GM18502 (cell line): ENCODE measurements at regions not wholly inside any gene's neighbourhood (a gene's known extent, or its start where the extent isn't known, plus 50 kb on each side); places are given as distances from the start of the nearest gene placed in this dataset.

ENCODE experiments used
- ATAC-seq: cut with Tn5 transposase; IDR thresholded peaks from one replicate; pipeline ENCODE4 v1.9.1; 2021; ENCODE audit warnings: mild to moderate bottlenecking; ENCODE audit not compliant: unreplicated experiment, poor library complexity

DNA sequence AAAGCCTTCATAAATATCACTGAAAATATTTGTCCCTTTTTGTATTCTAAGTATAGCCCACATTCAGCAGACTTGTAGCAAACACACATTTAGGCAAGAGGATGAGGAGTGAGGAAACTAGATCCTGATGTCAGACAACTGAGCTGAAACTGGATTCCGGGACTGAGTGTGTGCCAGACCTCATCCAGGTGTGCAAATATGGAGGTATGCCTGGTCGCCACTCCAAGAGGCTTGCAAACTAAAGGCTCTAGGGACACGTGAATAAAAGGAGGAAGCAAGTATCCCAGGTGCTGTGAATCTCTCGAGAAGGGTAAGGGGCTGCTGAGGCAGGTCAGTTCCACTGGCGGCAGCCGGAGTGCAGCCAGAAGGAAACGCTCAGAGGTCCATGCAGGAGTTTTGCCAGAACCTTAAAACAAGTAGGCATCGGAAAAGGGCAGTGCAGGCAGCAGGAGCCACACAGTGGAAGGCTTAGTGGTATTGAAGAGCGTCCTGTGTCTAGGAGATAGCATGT lies 77.4 kb upstream of the ALDH1B1 start:
- ATAC-seq = no peak

DNA sequence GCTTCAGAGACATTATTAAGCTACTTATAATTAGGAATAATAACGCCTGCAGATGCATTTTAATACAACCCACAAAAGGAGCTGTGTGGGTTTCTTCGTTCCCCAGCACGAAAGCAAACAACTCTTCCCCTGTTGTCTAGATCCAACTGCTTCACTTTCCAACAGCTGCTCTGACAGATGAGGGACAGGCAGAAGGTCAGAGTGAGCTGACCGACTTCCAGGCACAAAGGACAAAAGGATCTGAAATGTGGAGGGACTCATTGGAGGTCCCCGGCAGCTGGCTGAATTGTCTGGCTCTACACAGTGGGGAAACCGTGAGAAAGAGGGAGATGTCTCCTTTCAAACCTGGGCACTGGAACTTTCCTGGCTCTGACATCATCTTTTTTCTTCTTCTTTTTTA lies 79.1 kb upstream of the ALDH1B1 start:
- ATAC-seq = no peak

DNA sequence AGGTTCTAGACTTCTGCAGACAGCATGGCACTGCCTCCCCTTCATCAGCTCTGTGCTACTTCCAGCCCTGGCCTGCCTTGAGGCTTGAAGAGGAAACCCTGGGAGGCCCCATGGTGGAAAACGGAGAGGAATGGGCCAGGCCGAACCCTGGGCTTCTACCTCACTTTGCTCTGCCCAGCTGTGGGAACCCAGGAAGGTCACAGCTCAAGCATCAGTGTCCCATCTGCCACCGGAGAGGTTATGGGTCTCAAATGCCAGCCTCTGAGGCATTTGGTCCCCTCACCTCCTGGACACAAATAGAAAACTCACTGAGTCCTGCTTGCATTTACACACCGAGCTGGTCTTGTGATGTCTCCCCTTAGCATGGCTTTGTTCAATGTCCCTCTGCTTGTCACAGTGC lies 80.1 kb upstream of the ALDH1B1 start:
- no peak for ATAC-seq

DNA sequence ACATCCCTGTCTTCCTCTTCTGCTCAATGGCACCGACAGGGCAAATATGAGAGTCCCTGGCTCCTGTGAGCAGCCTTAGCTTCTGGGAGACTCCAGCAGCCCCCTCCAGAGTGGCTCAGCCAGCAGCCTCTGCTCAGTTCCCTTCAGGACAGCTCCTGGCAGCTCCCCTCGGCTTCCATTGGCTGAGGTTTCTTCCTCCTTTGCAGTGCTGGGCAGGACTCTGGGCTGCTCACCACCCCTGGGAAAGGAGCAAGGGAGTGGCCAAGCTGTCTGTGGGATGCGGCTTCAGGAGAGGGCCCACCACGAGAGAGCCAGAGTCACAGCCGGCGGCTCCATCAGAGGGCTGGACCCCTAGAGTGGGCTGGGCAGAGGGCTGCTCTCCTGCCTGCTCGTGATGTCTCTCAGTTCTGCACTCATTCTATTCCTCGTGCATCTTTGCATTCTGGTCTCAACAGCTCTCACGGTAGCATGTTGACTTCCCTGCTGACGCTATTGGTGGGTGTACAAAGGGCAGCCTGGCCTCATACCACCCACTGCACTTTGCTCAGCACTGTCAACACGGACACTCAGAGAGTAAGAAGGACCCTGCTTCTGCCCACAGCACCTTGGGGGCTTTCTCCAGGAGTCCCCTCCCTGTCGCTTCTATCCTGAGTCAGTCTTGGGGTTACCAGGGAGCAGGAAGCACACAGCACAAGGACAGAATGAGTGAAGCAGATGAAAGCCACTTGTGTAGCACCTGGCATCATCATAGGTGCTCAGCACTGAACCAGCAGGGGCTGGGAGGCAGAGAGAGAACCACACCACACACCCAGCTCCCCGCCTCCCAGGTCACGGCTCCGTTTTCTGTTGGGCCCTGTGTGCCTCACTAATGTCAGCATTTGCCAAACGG lies 80.9 kb upstream of the ALDH1B1 start:
- ATAC-seq = no peak

DNA sequence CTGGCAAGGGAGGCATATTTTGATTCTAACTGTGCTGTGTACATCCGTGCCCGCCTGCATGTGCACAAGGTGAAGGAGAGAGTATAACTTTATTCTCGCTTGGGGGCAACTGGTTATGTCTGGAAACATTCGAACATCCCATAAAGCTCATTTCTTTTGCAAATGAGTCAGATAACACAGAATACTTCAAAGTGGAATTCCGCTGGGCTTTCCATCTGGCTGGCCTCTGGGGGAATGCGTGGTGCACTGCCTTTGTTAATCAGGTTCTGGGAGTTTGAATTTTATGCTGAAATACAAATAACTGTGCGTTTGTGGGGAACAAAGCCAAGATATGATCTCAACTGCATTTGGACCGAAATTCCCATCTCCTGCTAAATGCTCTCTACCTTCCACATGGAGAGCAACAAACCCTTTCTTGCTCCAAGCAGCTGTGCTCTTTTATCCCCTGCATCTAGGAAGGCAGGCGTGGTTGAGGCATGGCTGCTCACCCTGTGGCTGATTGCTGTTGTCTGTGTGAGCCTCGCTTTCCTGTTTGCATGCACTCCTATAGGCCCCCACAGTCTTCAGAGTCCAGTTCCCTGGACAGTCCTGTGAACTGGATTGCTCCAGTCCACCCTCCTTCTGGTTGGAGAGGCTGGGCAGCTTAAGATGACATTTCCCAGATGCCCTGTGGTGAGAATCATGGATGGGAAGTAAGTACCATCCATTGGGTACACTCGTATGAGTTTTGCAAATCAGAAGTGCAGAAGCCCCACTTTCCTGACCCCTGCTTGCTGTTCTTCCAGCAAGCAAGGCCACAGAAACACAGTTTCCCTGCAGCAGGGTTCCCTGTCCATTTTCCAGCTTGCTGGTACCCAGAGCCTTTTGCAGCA lies 82.9 kb upstream of the ALDH1B1 start:
- ATAC-seq = no peak

DNA sequence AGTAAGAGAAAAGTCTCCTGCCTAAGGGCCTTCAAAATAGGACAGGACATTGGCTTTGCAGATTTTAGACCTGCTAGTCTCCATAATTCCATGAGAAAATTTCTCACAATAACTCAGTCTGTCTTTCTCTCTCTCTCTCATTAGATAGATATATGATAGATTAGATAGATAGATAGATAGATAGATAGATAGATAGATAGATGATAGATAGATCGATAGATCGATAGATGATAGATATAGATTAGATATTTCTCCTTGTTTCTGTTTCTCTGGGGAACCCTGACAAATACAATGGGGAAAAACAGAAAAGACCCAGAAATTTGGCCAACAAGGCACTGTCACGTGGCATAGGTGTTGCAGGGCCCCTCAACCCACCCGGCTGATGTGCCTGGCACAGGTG lies 84.4 kb upstream of the ALDH1B1 start:
- no peak for ATAC-seq

DNA sequence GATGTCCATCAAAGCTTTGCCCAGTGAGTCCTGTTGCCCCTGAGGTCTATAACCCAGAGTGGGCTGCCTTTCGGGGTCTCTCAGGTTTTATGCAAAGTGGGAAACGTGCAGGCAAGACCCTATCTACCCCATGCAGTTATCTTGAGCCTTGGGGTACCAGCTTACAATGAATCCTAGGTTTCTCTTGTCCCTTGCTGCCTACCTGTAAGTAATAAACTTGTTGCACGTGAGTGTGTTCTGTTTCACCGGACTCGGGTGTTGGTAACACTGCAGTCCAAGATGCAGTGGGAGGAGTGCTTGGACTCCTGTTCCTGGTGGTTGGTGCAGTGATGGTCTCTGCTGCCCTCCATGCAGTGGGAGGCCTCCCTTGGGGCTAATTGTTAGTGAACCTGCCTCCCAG lies 85.6 kb upstream of the ALDH1B1 start:
- no peak for ATAC-seq

DNA sequence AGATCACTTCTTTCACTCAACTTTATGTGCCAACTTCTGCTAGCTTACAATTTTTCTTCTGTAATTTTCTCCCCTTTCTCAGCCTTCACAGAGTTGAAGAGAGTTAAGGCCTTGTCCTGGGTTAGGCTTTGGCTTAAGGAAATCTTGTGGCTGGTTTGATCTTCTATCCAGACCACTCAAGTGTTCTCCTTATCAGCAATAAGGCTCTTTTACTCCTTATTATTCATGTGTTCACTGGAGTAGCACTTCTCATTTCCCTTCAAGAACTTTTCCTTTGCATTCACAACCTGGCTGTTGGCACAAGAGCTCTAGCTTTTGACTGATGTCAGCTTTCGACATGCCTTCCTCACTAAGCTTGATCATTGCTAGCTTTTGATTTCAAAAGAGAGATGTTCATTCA lies 86.9 kb upstream of the ALDH1B1 start:
- ATAC-seq = no peak

DNA sequence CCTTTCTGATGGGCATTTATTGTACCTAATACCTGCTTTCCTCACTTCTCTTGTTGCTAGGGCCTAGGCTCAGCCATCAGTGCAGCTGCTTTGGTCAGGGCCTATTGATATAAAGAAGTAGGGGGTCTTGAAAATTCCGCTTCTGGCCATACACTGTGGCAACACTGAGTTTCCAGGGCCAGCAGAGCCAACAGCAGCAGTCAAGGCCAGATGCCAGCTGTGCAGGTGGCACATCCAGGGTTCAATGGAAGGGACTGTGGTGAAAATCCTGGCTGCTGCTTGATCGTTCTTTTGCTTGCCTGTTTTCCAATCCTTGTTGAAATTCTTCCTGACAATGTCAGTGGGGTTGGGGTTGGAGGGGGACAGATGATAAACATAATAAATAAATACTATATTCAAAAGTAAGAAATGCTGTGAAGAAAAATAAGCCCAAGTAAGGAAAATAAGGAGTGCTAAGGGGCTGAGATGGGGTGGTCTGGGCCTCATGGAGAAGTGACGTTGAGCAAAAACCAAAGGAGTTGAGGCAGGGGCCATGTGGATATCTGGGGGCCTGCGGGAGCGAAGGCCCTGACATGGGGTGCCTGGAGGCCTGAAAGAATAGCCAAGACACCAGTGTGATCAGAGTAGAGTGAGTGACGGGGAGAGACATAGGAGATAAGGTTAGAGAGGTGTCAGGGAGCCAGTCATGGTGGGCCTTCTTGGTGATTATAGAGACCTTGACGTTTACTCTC lies 91.0 kb upstream of the ALDH1B1 start:
- ATAC-seq = no peak

DNA sequence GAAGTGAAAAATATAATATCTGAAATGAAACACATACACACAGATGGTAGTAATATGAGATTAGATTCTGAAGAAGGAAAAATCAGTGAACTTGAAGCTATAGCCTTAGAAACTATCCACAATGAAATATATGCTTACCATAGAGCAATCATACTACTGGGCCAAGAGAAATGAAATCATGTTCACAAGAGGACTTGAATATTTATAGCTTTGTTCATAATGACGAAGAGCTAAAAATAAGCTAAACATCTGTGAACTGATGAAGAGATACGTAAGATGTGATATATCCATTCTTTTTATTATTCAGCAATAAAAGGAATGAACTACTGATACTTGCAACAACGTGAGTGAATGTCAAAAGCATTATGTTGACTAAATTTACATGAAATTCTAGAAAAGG lies 92.6 kb upstream of the ALDH1B1 start:
- ATAC-seq = no peak

DNA sequence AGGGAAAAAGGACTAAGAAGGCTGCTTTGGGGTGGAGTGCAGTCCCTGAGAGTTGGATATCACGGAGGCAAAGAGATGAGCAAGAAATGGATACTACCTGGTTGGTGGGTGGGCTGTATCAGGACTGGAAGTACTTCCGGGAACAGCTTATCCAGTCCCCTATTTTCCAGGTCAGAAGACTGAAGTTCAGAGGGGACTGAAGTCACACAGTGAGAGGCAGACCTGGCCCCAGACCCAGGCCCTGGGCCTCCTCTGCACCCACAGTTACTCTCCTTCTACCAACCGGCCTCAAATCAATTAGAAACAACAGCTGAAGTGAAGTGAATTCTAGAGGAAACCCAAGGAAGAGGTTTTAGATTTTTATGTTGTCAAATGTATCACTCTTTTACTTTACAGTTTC lies 93.6 kb upstream of the ALDH1B1 start:
- no peak for ATAC-seq

DNA sequence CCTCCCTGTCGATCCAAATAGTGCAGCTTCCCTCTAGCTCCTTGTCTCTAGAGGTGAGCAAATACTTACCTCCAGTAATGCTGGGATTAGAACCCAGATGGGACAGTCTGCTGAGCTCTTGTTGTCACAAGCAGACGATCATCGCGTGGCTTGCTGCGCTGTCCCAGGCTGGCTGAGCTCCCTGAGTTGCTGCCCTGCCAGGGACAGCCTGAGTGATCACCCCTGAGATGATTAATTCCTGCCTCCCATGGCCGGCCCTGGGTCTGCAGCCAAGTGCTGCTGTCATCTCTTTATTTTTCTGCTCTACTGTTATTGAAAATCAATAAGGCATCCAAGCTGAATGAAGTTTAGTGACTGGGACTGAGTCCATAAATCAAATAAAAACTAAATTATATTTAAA lies 94.0 kb upstream of the ALDH1B1 start:
- no peak for ATAC-seq

DNA sequence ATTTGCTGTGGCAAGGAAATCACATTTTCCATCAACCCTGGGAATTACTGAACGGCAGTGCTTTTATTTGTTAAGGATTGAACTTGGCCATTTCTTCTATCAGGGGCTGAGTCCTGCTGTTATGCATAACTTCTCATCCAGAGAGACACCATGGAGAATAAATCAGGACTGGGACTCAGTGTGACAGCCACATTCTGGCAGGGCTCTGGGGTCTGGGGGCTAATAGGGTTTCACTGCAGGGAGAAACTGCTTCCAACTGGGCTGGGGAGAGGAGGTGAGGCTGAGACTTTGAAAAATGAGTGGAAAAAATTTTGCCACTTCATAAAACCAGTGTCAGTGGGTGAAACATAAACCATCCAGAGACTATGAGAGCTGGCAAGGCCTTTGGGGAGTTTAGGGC lies 95.7 kb upstream of the ALDH1B1 start:
- no peak for ATAC-seq

DNA sequence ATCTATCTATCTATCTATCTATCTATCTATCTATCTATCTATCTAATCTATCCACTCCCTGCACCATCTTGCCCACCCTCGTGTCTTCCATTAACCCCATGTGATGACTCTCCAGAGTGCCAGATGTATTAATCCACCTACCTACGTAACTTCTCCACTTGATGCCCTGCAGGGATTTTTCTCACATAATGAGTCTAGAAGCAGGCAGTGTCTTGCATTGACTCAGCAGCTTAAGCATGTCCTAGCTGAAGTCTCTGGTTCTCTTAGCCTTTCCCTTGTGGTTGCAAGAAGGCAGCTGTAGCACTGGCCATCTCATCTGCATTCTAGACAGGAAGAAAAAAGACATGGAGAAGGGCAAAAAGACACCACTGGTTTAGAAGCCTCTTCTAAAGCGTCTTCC lies 96.7 kb upstream of the ALDH1B1 start:
- no peak for ATAC-seq

DNA sequence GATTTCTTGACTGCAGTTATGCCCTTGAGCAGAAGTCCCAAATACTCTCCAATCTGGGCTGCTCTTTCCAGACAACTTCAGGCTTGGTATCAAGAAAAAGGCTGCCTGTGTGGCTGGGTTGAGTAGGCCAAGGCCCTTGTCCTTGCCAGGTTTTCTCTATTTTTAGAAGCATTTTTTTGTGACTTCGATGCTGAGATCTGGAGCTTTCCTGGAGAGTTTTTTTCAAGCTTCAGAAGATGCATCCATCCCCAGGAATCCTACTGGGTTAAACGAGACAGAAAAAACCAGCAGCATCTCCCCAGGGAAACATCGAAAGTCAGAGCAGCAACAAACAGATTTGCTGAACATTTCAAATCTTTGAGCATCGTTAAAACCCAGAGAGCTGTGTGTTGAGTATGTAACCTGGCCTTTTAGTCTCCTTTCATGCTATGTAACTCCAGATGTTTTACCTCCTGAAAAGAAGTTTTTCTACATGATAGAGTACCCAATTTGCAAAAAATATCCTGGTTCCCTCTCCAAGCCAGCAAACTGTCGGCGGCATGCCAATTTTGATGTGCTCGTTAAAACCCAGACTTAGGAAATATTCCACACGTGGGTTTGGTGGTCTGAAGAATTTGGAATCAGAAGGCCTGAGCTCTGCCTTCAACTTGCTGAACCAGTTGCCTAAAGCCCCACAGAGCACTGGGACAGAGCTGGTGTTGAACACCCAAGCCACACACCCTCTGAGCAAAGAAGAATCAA lies 98.1 kb upstream of the ALDH1B1 start:
- no peak for ATAC-seq

DNA sequence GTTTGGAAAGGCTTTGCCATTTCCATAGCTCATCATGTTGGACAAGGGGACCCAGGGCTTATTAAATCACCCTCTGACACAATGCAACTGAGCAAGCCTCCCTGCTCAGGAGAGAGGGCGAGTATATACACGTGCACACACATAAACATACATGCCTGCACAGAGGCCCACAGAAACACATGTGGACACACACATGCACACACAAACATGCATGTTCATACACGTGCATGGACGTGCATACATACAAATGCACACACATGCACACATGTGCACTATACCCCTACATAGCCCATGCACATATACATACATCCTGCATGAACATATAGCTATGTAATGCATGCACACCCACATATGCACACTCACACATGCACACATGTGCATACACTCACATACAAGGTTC lies 99.5 kb upstream of the ALDH1B1 start:
- ATAC-seq = no peak

DNA sequence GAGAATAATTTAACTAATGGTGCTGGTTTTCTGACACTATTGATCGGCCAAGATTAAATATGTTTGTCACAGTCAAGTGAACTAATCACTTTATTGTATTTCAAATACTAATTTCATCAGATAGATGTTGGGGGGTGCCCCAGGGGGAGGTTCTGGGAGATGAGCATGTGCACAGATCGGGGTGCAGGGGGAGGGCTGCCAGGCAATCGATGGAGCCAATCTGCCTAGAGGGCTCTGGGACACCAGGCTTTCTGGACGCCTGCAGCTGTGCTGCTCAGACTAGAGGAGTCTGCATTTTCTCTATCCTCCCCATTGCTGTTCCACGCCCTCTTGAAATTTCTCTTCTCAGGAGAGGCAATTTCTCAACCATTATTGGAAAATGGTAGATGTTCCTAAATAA lies 100.0 kb upstream of the ALDH1B1 start:
- ATAC-seq = no peak

DNA sequence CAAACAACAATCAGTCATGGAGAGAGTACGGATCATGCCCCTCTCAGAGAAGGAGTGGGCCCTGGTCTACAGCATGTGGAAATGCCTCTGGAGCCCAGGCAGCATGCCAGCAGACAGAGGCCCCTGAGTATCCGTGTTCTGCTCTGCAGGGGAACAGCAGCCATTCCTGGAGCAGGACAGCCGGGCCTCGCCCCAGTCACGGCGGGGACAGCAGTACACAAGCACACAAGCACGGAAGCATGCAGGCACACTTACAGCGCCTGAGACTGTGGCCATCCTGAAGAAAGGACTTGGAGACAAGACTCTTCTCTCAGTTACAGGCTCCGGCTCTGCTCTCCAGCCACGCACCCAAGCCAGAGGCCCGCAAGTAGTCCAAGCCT lies 102.6 kb upstream of the ALDH1B1 start:
- ATAC-seq = no peak

DNA sequence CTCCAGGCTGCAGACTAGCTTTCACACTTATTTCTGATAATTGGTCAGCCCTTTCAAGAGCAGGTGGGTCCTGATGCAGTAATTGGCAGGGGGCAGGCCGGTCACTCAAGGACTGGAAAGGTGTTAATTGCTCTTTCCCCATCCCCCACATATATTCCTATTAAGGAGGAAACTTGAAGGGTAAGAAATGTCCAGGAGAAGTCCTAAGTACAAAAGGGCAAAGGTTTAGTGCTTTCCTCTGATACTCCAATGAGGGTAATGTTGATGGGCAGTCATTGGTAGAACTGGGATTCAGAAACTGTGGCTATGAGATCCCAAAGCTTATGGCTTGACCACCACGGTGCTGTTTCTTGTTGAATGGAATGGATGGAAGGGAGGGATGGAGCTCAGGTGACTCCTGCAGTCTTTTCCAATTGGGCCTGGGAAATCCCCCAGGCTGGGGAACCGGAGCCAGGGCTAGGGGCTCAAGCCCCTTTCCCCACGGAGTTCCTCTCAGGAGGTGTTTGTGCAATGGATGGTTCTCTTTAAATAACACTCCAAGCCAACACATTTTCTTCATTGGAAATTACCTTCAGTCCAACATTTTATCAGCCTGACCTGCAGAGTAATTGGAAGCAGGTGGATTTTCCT lies 103.2 kb upstream of the ALDH1B1 start:
- no peak for ATAC-seq

DNA sequence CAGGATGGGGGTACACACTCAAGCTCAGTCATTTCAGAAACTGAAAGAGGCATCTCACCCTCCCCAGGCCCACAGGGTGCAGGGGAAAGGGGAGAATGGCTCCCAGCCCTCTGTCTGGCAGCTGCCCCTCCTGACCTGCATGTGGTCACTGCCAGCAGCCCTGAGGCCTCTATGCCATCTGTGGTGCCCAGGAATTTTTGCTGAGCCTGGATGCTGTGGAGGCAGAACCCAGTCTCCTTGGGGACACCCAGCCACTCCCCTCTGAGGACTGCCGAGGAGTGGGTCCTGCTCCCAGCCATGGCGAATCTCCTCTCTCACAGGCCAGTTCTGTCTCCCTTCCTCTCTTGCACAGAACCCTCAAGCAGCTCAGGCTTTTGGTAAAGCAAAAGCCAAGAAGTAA lies 104.0 kb upstream of the ALDH1B1 start:
- ATAC-seq = no peak
